Smooth muscle cell (in vitro differentiated cells): ENCODE measurements at regions not wholly inside any gene's neighbourhood (a gene's known extent, or its start where the extent isn't known, plus 50 kb on each side); places are given as distances from the start of the nearest gene placed in this dataset.

ENCODE experiments used
- DNase-seq: peaks from one replicate; lab custom pipeline; 2025; ENCODE audit not compliant: unreplicated experiment; lab: John Stamatoyannopoulos, UW
- H2AFZ ChIP-seq: fragments of 200-600 bp; sonication (generic); 2 replicates; pipeline ENCODE4 v1.6.0; 2016; ENCODE audit warnings: antibody characterized with exemption, low read depth, mild to moderate bottlenecking
- H3F3A ChIP-seq: fragments of 200-600 bp; sonication (generic); 2 replicates; pipeline ENCODE4 v1.6.0; 2017; ENCODE audit warnings: antibody characterized with exemption, low read depth
- H3K27ac ChIP-seq: fragments of 200-600 bp; sonication (generic); 2 replicates; pipeline ENCODE4 v1.5.1; 2016; ENCODE audit warnings: low read depth, mild to moderate bottlenecking
- H3K27me3 ChIP-seq: fragments of 200-600 bp; sonication (generic); 2 replicates; pipeline ENCODE4 v1.6.1; 2016; ENCODE audit warnings: low read depth, mild to moderate bottlenecking
- H3K36me3 ChIP-seq: fragments of 200-600 bp; sonication (generic); 2 replicates; pipeline ENCODE4 v1.5.1; 2016; ENCODE audit warnings: low read depth
- H3K4me1 ChIP-seq: fragments of 200-600 bp; sonication (generic); 2 replicates; pipeline ENCODE4 v1.5.1; 2016; ENCODE audit warnings: low read depth
- H3K4me2 ChIP-seq: fragments of 200-600 bp; sonication (generic); 2 replicates; pipeline ENCODE4 v1.6.0; 2016; ENCODE audit warnings: mild to moderate bottlenecking
- H3K4me3 ChIP-seq: fragments of 200-600 bp; sonication (generic); 2 replicates; pipeline ENCODE4 v1.5.1; 2016; ENCODE audit warnings: mild to moderate bottlenecking
- H3K79me2 ChIP-seq: fragments of 200-600 bp; sonication (generic); 2 replicates; pipeline ENCODE4 v1.6.0; 2016; ENCODE audit warnings: low read depth, mild to moderate bottlenecking
- H3K9ac ChIP-seq: fragments of 200-600 bp; sonication (generic); 2 replicates; pipeline ENCODE4 v1.6.0; 2016; ENCODE audit warnings: low read depth
- H3K9me3 ChIP-seq: fragments of 200-600 bp; sonication (generic); replicated peaks from 2 replicates; pipeline ENCODE4 v1.5.1; 2016; ENCODE audit warnings: low read depth
- H4K20me1 ChIP-seq: fragments of 200-600 bp; sonication (generic); 2 replicates; pipeline ENCODE4 v1.6.0; 2016; ENCODE audit warnings: low read depth
- CTCF ChIP-seq: fragments of 200-600 bp; sonication (generic); IDR thresholded peaks from 2 replicates; pipeline ENCODE4 v1.5.1; 2017; ENCODE audit warnings: borderline replicate concordance, mild to moderate bottlenecking, antibody characterized with exemption; ENCODE audit not compliant: insufficient read depth, poor library complexity, severe bottlenecking
- WGBS: methylation state at CpG from one replicate; pipeline ENCODE4 v1.1.7; 2016; ENCODE audit warnings: low lambda C conversion rate; 5-methylcytosine and 5-hydroxymethylcytosine counted together

GRCh38 chr1:238581332-238581731 lies 690.6 kb upstream of the ZP4 start:
- Histone ChIP-seq H3F3A (no peaks in the 10 kb centered on the region), H3K9ac (no peak overlapping the region), H3K4me1 (no peaks in the 10 kb centered on the region), H3K9me3 (no peaks in the 10 kb centered on the region), H3K79me2 (no peaks in the 10 kb centered on the region), H3K27ac (no peak overlapping the region), H3K4me3 (no peak overlapping the region), H4K20me1 (no peaks in the 10 kb centered on the region), H2AFZ (no peak overlapping the region), H3K36me3 (no peaks in the 10 kb centered on the region), H3K27me3 (no peaks in the 10 kb centered on the region), H3K4me2 (no peak overlapping the region)
- no peak for DNase-seq
- TF ChIP-seq CTCF, result no peak
- WGBS, result 80% methylated on average over 2 of the region's 2 CpGs

DNA sequence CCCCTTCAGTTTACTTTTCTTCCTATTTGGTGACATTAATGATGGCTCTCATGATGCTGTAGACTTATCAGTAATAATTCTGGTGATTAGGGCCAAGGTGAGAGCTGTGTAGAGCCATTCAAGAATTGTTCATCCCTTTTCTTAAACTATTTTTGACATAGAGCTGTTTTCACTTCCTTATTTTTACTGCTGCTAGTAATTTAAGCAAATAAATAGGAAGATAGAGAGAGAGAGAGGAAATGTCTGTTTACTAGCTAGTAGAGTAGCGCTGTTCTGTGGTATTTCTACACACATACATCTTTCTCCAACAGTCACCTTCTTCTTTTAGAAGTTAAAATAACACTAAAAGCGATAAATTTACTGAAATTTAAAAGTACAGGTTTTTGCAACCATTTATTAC lies 678.0 kb upstream of the ZP4 start:
- no peaks in the 10 kb centered on the region for H3K9me3 ChIP-seq
- H4K20me1 ChIP-seq, result no peaks in the 10 kb centered on the region
- H3K4me2 ChIP-seq, result no peak overlapping the region
- no peaks in the 10 kb centered on the region for H3K79me2 ChIP-seq
- no peak for DNase-seq
- no peak overlapping the region for H3K27ac ChIP-seq
- no peak overlapping the region for H2AFZ ChIP-seq
- TF ChIP-seq CTCF, result no peak
- no peaks in the 10 kb centered on the region for H3K36me3 ChIP-seq
- H3K4me1 ChIP-seq, result no peaks in the 10 kb centered on the region
- no peaks in the 10 kb centered on the region for H3K27me3 ChIP-seq
- no peak overlapping the region for H3K4me3 ChIP-seq
- no peaks in the 10 kb centered on the region for H3F3A ChIP-seq
- WGBS, result 84% methylated on average over 2 of the region's 2 CpGs
- H3K9ac ChIP-seq, result no peak overlapping the region

GRCh38 chr1:238562341-238562740 lies 671.6 kb upstream of the ZP4 start:
- Histone ChIP-seq H3K4me3 (no peak overlapping the region), H3F3A (no peaks in the 10 kb centered on the region), H3K9ac (no peak overlapping the region), H2AFZ (no peak overlapping the region), H3K9me3 (no peaks in the 10 kb centered on the region), H3K36me3 (no peaks in the 10 kb centered on the region), H3K4me2 (no peak overlapping the region), H4K20me1 (no peaks in the 10 kb centered on the region), H3K79me2 (no peaks in the 10 kb centered on the region), H3K27ac (no peak overlapping the region), H3K27me3 (no peaks in the 10 kb centered on the region), H3K4me1 (no peaks in the 10 kb centered on the region)
- DNase-seq, result no peak
- TF ChIP-seq CTCF, result no peak
- WGBS, result 84% methylated on average over 1 of the region's 1 CpG

DNA sequence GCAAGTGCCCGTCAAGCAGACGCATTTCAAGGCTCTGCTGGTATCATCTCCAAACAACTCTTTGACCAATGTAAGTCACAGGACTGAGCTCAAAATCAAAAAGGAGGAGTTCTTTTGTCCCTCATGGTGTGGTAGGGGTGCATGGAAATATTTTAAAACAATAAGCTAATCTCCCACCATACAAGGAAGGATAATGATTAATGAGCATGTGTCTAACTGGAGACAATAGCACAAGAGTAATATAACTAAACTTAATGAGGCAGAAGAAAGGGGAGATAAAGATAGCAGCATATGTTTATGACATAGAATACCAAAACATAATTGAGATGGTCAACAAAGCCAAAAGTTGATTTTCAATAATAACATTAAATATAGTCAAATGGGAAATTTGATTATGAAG lies 668.0 kb upstream of the ZP4 start:
- H3K79me2 ChIP-seq, result no peaks in the 10 kb centered on the region
- DNase-seq, result no peak
- 94% methylated on average over 2 of the region's 2 CpGs for WGBS
- H4K20me1 ChIP-seq, result no peaks in the 10 kb centered on the region
- H2AFZ ChIP-seq, result no peak overlapping the region
- no peaks in the 10 kb centered on the region for H3F3A ChIP-seq
- H3K4me3 ChIP-seq, result no peak overlapping the region
- no peaks in the 10 kb centered on the region for H3K9me3 ChIP-seq
- no peak overlapping the region for H3K27ac ChIP-seq
- no peaks in the 10 kb centered on the region for H3K4me1 ChIP-seq
- no peaks in the 10 kb centered on the region for H3K27me3 ChIP-seq
- H3K9ac ChIP-seq, result no peak overlapping the region
- no peaks in the 10 kb centered on the region for H3K36me3 ChIP-seq
- no peak for TF ChIP-seq CTCF
- H3K4me2 ChIP-seq, result no peak overlapping the region
